ENCODE measurements at regions not wholly inside any gene's neighbourhood (a gene's known extent, or its start where the extent isn't known, plus 50 kb on each side); places are given as distances from the start of the nearest gene placed in this dataset.
"Not testable (repeated sequence)": the region's sequence is repeated elsewhere in the genome, so short reads cannot be mapped to it uniquely, and the experiment has no call there.

DNA sequence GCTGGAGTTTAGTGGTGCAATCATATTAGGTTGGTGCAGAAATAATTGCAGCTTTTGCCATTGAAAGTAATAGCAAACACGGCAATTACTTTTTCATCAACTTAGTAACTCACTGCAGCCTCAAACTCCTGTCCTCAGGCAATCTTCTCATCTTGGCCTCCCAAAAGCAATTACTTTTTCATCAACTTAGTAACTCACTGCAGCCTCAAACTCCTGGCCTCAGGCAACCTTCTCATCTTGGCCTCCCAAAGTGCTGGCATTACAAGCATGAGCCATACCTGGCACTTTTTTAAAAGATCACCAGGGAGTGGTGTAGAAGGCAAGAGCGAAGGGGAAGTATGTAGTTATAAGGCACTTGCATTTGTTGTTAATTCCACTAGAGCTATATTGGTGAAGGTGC lies 491.1 kb upstream of the ADGRL3 start:
- no peak overlapping the region for H3K27ac ChIP-seq
- TF ChIP-seq, protein P1, sequence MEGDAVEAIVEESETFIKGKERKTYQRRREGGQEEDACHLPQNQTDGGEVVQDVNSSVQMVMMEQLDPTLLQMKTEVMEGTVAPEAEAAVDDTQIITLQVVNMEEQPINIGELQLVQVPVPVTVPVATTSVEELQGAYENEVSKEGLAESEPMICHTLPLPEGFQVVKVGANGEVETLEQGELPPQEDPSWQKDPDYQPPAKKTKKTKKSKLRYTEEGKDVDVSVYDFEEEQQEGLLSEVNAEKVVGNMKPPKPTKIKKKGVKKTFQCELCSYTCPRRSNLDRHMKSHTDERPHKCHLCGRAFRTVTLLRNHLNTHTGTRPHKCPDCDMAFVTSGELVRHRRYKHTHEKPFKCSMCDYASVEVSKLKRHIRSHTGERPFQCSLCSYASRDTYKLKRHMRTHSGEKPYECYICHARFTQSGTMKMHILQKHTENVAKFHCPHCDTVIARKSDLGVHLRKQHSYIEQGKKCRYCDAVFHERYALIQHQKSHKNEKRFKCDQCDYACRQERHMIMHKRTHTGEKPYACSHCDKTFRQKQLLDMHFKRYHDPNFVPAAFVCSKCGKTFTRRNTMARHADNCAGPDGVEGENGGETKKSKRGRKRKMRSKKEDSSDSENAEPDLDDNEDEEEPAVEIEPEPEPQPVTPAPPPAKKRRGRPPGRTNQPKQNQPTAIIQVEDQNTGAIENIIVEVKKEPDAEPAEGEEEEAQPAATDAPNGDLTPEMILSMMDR (conservative IDR thresholded peaks at IDR 0.05) = no peak

DNA sequence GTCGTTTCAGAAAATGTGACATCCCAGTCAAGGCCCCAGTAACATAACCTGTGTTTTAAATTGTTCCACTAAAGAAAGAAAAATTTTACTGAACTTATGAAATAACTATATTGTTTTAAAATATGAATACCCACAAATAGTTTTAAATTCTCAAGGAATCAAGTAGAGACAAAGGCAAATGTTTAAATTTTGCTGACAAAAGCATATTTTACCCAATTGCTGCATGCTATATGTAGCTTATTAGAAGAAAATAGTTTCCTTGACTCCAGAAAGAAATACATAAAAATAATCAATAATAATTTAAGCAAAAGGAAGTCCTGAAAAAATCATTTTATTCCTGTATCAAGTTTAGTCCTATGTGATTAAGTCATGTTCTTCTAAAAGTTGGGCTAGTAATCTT lies 481.3 kb upstream of the ADGRL3 start:
- no peak overlapping the region for H3K27ac ChIP-seq
- TF ChIP-seq, protein P1 (conservative IDR thresholded peaks at IDR 0.05) = no peak

DNA sequence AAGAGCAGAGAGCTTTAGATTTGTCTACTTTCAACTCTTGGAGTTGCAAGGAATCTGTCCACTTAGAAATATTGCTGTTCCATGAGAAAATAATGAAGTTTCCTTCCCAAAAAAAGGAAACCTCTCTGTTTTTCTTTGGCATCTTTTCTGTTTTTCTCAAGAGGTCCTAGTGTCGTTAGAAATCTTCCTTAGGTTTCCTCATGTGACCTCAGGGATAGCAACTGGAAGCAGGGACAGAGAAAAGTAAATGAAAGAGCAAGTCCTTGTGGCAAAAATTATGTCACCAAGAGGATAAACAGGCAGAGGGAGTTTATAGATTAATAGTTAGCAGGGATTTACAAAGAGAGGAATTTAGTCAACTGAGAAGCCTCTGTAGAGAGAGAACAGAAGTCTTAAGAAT lies 478.4 kb upstream of the ADGRL3 start:
- TF ChIP-seq, protein P1 (conservative IDR thresholded peaks at IDR 0.05) = no peak
- no peak overlapping the region for H3K27ac ChIP-seq

DNA sequence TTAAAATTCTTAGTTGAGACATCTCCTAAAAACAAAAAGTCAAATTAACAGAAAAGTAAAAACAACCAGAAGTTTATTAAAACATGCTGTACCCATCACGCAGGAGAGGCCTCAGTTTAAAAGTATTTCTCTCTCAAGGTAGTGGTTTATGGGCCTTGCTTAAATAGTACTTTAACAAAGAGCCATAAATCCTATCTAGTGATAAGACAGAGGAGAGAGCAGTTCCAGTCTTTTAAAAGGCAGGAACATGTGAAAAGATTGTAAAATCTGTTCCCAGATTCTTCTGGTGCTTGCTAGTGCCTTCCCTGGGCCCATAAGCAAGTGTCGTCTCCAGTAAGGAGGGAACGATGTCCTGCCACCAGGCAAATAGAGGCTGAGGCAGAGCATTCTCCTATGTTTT lies 476.3 kb upstream of the ADGRL3 start:
- TF ChIP-seq, protein P1 (conservative IDR thresholded peaks at IDR 0.05) = no peak
- no peak overlapping the region for H3K27ac ChIP-seq

DNA sequence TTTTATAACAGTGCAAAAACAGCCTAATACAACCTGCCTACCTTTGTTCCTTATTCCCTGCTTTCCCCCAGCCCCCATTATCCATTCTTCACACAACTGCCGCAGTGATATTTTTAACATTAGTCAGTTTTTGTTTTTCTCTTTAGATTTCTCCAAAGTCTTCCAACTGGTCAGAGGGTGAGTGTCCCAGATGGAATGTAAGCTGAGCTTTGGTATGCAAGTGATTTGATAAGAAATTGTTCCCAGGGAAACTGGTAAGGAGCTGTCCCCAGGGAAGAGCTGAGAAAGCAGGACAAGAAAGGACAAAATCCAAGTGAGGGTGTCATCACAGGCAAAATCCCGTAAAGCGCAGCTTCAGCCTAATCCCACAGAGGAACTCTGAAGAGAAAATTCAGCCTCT lies 475.5 kb upstream of the ADGRL3 start:
- no peak overlapping the region for H3K27ac ChIP-seq
- TF ChIP-seq, protein P1 (conservative IDR thresholded peaks at IDR 0.05) = no peak

DNA sequence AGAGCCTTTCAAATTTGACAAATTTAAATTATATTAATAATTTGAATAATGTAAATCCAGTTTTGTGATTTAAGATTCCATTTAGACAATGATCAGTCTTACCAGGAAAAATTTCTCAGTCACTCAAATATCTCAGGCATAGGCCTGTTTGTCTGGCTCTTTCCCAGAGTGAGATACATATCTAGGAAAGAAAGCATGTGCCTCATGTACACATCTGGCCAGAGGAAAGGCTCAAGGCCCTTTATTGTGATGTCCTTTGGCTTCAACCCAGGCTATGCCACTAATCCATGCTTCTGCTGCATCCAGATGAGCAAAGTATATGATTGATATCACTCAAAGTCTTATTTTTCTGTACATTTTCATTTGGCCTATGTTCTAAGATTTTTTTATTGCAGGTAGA lies 473.3 kb upstream of the ADGRL3 start:
- TF ChIP-seq, protein P1 (conservative IDR thresholded peaks at IDR 0.05) = no peak
- H3K27ac ChIP-seq = no peak overlapping the region

DNA sequence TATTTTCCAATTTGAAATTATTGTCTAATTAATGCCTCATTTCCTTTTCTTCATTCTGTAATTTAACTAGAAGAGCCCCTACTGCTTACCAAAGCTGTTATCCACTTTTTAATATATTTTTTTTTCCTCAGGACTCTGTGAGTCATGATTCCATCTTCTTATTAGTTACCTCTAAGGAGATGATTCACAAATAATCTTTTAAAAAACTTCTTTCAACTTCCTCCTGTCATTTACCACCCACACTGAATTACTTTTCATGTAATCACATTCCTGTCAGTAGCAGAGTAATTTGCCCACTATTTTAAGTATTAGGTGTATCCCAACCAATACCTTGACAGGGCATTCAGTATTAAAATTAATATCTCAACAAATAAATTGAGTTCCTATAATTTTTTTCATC lies 470.9 kb upstream of the ADGRL3 start:
- TF ChIP-seq, protein P1 (conservative IDR thresholded peaks at IDR 0.05) = no peak
- no peak overlapping the region for H3K27ac ChIP-seq

DNA sequence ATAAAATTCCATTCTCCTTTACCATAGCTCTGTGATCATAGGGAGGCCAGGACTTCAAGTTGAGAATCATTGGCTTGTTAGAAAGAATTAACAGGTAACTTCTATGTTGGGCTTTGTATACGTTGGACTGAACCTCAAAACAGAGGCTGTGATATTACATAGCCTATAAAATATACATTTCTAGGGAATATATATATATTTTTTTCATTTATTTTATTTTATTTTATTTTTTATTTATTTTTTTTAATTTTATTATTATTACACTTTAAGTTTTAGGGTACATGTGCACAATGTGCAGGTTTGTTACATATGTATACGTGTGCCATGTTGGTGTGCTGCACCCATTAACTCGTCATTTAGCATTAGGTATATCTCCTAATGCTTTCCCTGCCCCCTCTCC lies 470.4 kb upstream of the ADGRL3 start:
- not testable (repeated sequence) for H3K27ac ChIP-seq
